GM18861 (cell line): ENCODE measurements at regions not wholly inside any gene's neighbourhood (a gene's known extent, or its start where the extent isn't known, plus 50 kb on each side); places are given as distances from the start of the nearest gene placed in this dataset.

Source experiments
- ATAC-seq: cut with Tn5 transposase; IDR thresholded peaks from one replicate; pipeline ENCODE4 v1.9.1; 2021; ENCODE audit not compliant: unreplicated experiment

GRCh38 chr1:191636345-191636744 lies 521.9 kb upstream of the RGS18 start:
- no peak for ATAC-seq

GRCh38 chr1:191641420-191642260 lies 516.6 kb upstream of the RGS18 start:
- ATAC-seq, result no peak

- ATAC-seq, result no peak
Measured at GRCh38 chr1:191643060-191643459, 515.2 kb upstream of the RGS18 start.

GRCh38 chr1:191648939-191649338 lies 509.3 kb upstream of the RGS18 start:
- no peak for ATAC-seq

- no peak for ATAC-seq
Measured at GRCh38 chr1:191662051-191662450, 496.2 kb upstream of the RGS18 start.

GRCh38 chr1:191662746-191663145 lies 495.5 kb upstream of the RGS18 start:
- ATAC-seq, result no peak

GRCh38 chr1:191668525-191668924 lies 489.7 kb upstream of the RGS18 start:
- ATAC-seq, result no peak

GRCh38 chr1:191669629-191670028 lies 488.6 kb upstream of the RGS18 start:
- ATAC-seq, result no peak

- no peak for ATAC-seq
Measured at GRCh38 chr1:191671236-191671635, 487.0 kb upstream of the RGS18 start.

- ATAC-seq, result no peak
Measured at GRCh38 chr1:191674626-191675179, 483.6 kb upstream of the RGS18 start.

GRCh38 chr1:191675856-191676783 lies 482.1 kb upstream of the RGS18 start:
- no peak for ATAC-seq

- ATAC-seq, result no peak
Measured at GRCh38 chr1:191685669-191686068, 472.6 kb upstream of the RGS18 start.

GRCh38 chr1:191687721-191688120 lies 470.5 kb upstream of the RGS18 start:
- ATAC-seq, result no peak

- no peak for ATAC-seq
Measured at GRCh38 chr1:191690931-191691330, 467.3 kb upstream of the RGS18 start.

- ATAC-seq, result no peak
Measured at GRCh38 chr1:191693797-191694196, 464.5 kb upstream of the RGS18 start.

- ATAC-seq, result peak; percentile 91
Measured at GRCh38 chr1:191695865-191696264, 462.4 kb upstream of the RGS18 start.

GRCh38 chr1:191696354-191696753 lies 461.9 kb upstream of the RGS18 start:
- no peak for ATAC-seq

GRCh38 chr1:191697556-191697955 lies 460.7 kb upstream of the RGS18 start:
- no peak for ATAC-seq

- ATAC-seq, result no peak
Measured at GRCh38 chr1:191698246-191698645, 460.0 kb upstream of the RGS18 start.

GRCh38 chr1:191699343-191699742 lies 458.9 kb upstream of the RGS18 start:
- ATAC-seq, result no peak

- no peak for ATAC-seq
Measured at GRCh38 chr1:191700922-191701321, 457.3 kb upstream of the RGS18 start.

GRCh38 chr1:191702124-191702523 lies 456.1 kb upstream of the RGS18 start:
- ATAC-seq, result no peak
